OCI-M2 (cell line): ENCODE measurements at regions not wholly inside any gene's neighbourhood (a gene's known extent, or its start where the extent isn't known, plus 50 kb on each side); places are given as distances from the start of the nearest gene placed in this dataset.

Experiments
- DNase-seq: peaks from one replicate; lab custom pipeline; 2025; ENCODE audit not compliant: unreplicated experiment; lab: John Stamatoyannopoulos, UW

DNA sequence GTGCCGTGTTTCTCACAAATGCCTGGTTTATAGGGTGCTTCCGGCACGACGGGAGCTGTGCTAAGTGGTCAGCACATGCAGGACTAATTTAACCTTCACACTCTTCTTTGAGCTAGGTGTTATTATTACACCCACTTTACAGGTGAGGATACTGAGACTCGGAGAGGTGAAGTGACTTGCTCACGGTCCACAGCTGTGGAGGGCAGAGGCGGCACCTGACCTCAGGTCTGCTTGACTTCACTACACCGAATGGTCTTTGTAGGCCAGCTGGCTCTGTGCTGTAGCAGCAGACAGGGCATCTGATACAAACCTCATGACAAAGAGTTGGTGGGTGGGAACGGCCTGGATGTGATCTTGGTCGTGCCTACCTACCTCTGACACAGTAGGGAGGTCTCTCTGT, 102.0 kb upstream of the BOD1 start:
- DNase-seq = no peak

DNA sequence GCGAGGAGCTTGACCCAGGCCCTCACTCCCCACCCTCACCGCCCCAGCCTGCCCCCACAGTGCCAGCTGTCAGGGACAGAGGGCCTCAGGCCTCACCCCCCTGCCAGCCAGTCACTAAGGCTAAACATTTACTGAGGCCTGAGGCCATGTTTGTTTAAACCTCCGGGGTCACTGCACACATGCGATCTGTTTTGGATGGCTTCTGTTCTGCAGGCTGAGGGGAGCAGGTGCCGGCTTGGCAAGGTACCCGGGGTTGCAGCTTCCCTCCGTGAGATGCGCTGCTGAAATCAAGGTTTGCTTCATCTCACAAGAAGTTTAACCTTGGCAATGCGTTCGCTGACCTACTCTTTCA, 103.3 kb upstream of the BOD1 start:
- no peak for DNase-seq

DNA sequence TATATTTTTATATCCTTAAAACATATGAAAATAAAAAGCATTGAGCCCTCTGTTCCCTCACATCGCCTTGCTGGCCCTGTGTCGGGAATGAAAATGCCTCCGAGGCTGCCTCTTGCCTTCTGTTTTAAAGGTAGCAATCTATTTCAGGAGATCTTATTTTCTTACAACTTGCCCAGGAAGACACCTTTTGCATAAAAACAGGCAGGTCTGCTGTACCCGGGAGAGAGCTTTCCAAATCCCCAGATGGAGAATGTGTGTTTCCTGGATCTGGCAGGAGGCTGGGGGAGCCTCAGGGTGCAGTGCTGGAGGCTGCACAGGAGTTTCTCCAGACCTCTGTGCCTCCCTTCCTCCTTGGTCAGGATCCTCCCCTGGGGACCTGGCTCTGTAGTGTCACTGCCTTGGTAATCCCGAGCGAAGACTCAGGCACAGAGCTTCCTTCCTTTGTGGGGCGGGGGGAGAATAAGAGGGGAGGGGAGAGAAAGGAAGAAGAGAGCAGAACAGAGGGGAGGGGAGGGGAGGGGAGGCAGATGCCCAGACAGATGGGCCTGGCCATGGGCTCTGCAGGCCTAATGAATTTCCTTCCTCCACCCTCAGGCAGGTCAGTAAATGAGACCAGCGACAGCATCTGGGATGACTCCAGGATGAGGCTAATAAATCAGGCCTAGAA, 104.0 kb upstream of the BOD1 start:
- no peak for DNase-seq

DNA sequence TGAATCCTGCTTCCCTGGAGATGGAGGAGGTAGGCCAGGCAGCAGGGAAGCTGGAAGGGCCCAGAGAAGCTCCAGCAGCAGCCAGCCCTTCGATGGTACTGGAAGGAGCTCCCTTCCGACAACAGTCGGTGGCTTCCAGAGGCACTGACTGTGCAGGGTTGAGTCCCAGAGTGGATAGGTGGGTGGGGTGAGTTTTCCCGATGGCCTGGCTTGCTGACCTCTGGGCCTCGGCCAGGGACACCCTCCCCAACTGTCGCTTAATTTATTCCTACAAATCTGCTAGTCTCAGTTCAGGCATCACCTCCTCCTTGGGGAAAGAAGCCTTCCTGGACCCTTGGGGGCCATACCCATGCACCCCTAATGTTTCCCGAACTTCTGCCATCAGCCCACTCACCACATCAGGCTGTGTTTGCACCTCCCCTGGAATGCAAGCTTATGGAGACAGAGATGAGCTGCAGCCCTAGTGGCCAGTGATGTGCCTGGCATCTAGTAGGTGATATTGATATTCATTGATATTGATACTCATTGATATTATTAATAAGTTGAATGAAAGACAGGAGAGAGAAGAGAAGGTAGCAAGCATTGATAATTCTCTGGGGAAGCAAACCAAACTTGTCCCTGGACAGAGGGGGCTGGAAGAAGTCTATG, 104.6 kb upstream of the BOD1 start:
- no peak for DNase-seq

DNA sequence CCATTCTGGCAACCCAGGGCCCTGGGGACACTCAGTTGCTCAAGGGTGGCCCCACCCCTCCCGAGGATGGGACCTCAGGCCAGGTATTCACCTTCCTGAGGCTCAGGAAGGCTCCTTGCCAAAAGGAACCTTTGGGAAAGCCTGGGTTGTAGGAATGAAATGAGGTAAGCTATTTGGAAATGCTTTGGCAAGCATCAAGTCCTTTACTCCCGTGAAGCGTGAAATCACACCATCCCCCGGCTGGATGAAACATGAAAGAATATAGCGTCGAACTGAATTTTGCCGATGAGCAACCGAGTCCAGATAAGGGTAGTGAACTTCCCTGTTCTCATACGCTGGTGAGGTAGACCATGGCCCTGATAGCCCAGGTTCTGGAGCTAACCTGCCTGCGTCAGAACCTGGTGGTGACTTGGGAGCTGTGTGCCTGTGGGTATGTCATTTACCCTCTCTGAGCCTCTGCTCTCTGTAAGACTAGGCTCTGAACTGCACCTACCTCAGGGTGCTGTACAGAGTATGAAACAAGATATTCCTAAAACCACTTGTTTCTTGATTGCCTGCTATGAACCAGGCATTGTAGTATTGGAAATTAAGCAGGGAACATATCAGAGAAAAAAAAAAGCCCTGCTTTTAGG, 105.3 kb upstream of the BOD1 start:
- no peak for DNase-seq

DNA sequence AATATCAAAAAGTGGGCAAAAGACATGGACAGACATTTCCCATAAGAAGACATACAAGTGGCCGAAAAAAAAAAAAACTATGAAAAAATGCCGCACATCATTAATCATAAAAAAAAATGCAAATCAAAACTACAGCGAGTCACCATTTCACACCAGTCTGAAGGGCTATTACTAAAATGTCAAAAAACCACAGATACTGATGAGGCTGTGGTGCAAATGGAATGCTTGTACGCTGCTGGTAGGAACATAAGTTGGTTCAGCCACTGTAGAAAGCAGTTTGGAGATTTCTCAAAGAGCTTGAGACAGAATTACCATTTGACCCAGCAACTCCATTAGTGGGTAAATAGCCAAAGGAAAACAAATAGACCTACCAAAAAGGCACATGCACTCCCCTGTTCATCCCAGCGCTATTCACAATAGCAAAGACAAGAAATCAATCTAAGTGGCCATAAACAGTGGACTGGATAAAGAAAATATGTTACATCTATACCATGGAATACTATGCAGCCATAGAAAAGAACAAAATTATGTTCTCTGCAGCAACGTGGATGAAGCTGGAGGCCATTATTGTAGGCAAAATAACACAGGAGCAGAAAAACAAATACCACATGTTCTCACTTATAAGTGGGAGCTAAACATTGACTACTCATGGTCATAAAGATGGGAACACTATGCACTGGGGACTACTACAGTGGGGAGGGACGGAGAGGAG, 110.6 kb upstream of the BOD1 start:
- no peak for DNase-seq

DNA sequence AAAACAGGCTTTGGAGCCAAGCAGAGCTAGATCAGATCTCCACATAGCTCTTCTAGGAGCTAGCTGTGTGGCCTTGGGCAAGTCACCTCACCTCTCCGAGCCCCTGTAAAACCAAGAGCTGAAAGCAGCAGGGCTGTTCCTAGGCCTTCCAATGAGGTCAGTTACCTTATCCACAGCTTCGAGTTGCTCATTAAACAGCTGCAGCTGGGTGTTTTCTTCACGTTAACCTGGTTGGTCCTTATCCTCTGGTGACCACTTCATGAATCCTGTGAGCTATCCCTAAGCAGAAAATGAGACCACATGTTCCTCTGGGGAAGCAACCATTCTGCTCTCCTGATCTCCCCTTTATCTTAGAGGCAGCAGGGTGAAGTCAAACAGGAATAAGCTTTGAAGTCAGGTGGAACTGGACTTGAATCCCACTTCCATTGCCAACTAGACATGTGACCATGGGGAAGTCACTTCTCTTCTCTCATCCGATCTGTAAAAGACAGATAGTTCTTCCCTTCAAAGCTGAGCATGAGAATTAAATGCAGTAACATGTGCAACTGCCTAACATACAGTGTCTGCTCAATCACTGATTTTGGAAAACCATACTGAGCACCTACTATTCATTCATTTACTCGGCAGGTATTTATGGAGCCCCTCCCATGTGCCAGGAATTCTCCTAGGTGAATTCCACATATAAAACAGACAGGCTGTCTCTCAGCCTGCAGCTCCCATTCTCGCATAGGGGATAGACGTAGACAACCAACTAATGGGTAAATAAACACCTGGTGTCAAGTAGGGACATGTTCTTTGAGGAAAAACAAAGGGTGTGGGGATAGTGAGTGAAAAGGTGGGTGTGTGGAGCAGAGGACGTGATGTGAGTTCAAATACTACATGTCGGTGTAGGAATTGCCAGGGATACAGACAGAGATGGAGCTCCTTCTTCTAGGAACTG, 111.7 kb upstream of the BOD1 start:
- DNase-seq = no peak

DNA sequence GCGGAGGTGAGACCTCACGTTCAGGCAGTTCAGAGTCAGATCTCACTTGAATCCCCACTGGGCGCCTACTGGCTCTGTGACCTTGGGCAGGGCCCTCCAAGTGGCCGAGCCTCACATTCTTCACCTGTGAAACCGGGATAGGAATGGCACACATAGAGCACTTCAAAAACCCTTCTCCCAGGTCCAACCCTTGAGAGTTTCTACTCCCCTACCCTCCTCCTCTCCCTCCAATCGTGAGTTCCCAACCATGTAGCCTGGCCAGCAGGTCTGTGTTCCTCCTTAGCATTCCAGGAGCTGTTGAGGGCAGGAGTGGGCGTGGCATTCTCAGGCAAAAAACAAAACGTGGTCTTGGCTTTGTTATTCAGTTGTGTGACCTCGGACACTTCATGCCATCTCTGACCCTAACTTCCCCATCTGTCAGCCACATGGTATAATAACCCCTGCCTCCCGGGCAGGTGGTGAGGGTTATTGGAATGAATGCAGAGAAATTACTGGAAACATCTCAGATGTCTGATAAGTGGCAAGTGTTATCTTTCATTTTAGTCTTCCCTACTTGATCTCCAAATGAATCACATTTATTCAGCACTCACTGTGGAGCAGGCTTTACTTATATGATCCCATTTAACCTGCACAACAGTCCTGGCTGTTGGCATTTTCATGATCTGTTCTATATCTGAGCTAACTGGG, 112.8 kb upstream of the BOD1 start:
- no peak for DNase-seq

DNA sequence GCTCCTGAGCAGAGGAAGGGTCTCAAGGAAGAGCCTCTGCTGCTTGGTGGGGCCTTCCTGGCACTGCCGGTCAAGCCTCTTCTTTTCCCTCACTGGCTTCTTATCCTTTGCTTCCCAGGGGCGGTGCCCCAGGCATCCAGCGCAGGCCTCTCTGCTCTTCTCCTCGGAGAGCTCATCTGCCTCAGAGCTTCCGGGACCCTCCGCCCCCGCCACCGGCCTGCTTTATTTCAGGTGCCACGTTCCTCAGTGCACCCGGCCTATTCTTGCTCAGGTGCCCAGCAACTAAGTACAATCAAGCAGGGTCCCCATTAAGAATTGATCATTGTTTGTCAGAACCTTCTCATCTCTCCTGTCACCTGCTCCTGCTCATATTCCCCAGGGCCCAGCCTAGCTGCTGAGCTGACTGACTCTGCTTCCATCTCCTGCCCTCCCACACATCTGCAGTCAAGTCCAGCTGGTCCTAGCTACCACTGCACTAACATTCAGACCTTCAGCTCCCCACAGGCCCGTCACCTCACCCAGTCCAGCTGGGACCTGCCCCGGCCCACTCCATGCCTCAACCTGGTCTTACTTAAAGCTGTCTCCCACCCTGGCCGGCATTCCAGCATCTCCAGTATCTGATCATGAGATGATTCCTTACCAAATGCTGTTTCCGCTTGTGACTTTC, 114.3 kb upstream of the BOD1 start:
- no peak for DNase-seq

DNA sequence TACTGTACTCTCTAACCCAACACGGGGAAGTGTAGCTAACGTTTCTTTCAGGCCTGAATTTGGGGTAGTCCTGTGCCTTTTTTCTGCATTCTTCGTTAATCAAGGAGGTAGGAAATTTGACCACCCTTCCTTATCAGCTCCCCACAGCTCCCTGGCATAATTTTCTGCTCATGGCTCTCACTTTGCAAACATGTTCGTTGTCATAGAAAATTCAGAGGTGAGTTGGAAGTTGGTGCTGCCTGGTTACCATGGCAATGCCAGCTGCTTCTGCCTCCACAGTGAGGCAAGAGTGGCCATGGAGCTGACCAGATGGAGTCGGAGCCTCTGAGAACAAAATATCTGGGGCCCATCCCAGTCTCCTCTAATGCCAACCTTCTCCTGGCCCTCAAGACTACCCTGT, 116.6 kb upstream of the BOD1 start:
- no peak for DNase-seq

DNA sequence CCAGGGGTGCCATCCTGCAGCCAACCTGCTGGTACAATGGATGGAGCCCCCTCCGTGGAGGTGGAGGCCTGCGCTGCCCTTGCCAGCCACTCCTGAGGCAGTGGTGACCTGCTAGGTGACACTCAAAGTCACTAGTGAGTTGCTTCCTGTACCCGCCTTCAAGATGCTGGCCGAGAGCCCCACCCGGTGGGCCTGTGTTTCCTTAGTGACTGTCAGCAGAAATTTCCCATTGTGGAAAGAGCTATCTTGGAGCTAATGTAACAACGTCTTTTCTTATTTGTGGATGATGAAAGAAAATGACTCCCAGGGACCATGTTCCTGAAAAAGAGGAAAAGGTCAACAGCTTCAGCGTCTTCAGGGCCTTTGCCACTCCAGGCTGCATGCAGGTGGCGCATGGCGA, 117.0 kb upstream of the BOD1 start:
- DNase-seq = no peak

DNA sequence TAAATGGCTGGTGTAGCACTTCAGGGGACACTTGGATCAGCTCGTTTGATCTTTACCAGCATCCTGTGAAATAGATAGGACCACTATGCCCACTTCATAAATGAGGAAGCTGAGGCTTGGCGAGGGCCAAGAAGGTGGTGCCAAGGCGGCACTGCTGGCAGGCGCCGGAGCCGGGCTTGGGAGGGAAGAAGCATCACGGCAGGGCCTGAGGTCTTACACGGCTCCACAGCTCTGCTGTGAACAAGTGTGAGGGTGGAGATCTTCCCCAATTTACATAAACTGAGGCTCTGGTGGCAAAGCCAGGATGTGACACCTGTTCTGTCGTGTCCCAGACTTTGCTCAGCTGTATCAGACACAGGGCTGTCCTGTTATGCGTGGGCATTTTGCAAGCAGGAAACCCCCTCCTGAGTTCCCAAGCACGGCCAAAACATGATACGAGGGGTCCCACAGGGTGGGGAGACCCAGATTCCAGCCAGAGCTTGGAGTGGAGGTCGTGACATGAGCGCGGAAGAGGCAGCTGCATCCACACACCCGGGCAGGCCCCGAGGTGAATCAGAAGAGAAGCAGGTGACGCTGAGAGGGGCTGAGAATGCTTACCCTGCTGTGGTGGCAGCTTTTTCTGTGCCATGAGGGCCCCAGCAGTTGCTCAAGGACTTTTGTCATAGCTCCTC, 117.5 kb upstream of the BOD1 start:
- no peak for DNase-seq

DNA sequence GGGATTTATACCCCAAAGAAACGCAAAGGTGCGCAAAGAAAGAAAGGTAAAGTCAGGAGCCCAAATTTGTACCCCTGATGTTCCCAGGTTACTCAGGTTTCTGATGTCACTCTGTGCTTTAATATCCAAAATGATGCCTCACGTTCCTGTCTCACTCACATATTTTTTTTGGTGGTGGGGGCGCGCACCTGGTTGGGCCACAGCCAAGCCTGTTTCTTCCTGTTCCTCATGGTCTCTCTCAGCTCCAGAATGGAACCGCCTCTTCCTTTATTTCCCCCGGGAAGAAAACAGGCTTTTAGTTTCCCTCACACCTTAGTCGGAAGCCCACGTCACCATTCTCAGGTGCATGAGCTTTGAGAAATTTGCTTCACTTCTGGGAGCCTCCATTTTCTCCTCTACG, 118.3 kb upstream of the BOD1 start:
- DNase-seq = no peak

DNA sequence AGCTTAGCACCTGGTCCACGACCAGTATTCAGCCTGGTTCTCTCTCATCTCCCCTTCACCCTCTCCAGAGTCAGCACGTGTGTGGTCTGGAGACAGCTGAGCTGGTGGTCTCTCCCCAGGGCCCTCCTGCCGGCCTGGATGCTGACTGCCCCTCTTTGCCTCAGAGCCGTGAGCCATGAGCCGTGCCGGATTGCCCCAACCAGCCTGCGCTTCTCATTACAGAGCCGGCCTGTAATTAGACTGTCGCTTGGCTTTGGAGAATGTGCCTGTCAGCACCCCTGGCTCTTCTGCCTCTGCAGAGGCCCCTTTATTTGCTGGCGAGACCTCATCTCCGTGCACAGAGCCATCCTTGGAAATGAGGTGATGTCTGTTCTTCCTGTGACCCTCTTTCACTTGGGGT, 118.7 kb upstream of the BOD1 start:
- no peak for DNase-seq

DNA sequence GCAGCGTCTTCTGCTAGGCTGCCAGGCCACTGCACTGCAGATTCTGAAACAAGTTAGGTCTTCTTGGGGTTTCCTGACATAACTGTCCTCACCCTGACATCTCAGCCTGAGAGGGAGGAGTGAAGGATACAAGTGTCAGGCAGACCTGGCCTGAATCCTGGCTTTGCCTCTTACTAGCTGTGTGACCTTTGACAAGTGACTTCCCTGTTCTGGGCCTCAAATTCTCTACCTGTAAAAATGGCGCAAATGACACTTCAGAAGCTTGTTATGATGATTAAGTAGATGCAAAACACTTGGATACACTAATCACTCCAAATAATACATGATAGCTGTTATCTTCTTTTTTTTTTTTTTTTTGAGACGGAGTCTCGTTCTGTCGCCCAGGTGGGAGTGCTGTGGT, 119.2 kb upstream of the BOD1 start:
- DNase-seq = no peak

DNA sequence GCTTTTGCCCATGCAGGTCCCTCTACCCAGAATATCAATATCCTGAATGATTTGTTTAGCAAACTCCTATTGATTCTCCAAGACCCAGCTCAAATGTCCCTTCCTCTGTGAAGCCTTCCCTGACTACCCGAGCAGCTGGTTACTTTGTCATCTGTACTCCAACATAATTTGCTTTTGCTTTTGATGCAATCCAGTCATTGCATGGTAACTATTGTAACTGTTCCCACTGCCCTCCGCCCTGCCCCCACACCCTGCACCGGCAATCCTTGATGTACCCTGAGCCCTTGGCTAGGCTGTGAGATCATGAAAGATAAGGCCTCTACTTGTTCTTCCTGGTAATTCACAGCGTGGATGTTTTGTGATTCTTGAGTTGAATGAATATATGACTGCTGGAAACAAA, 119.9 kb upstream of the BOD1 start:
- DNase-seq = no peak

DNA sequence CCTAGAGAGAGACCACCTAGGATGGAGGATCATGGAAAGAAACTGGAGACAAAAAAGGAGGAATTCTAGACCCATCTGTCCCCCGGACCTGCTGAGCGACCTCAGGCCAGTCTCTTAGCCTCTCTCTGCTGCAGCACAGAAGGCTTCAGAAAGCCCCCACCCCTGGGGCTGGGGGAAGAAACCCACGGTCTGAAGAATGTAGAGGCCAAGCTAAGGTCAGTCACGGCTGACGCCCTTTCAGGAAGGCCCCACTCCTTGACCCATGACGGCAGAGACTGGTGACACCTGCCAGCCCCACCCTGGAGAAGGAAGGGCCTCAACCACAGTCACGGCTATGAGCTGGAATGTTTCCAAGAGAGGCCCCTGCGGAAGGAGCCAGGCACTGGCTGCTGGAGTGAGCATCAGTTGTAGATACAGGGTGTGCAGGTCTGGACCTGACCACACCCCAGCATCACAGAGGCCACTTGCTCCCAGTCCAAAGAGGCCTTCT, 120.5 kb upstream of the BOD1 start:
- no peak for DNase-seq

DNA sequence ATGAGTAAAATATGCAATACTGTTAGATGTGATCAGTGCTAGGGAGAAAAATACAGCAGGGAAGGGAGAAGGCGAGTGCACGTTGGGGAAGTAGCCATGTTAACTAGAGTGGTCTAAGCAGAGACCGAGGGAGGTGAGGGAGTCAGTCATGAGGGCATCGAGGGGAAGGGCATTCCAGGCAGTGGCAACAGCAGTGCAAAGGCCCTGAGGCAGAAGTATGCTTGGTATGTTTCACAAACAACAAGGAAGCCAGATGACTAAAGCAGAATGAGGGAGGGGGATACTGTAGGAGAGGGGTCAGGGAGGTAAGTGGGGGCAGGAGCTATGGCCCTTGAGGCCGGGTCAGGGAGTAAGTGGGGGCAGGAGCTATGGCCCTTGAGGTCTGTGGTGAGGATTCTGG, 123.3 kb upstream of the BOD1 start:
- no peak for DNase-seq

DNA sequence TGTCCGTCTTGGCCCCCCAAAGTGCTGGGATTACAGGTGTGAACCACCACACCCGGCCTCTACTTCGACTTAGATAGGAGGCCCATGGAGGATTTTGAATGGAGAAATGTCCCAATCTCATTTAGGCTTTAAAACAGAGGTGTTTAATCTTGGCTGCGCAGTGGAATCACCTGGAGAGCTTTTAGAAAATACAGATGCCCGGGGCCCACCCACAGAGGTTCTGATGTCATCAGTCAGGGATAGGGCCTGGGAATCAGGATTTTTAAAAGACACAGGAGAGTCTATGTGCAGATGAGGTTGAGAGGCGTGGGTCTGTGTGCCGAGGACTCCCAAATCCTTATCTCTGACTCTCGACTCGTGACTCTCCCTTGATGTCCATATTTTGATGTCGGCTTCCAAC, 124.0 kb upstream of the BOD1 start:
- no peak for DNase-seq
